ENCODE measurements at regions not wholly inside any gene's neighbourhood (a gene's known extent, or its start where the extent isn't known, plus 50 kb on each side); places are given as distances from the start of the nearest gene placed in this dataset.

- TF ChIP-seq INSM2 (tag by site-specific recombination; IDR thresholded peaks at IDR 0.05) (no peak), WT1 (tag by site-specific recombination; IDR thresholded peaks at IDR 0.05) (no peak), ZNF704 (tag by site-specific recombination; IDR thresholded peaks at IDR 0.05) (no peak), ZNF707 (tag by site-specific recombination; IDR thresholded peaks at IDR 0.05) (no peak), ZNF132 (tag by site-specific recombination; IDR thresholded peaks at IDR 0.05; ENCODE audit: borderline replicate concordance) (no peak)
Observed at GRCh38 chr2:66649006-66649405, 214.1 kb downstream of the MEIS1 start (continued).

- Histone ChIP-seq H3K9me3 (ENCODE audit: control insufficient read depth, insufficient read depth, low read depth, low read length) (no peaks in the 10 kb centered on the region), H3K36me3 (ENCODE audit: control insufficient read depth in 2 of 2, insufficient read depth in 1 of 2, low read length in 2 of 2) (no peaks in the 10 kb centered on the region), H3K4me1 (ENCODE audit: control insufficient read depth, insufficient read depth, low read length) (no peaks in the 10 kb centered on the region), H3K27ac (ENCODE audit: extremely low read depth, low read depth, low read length) (no peak overlapping the region), H3K4me3 (ENCODE audit: low read depth, low read length) (no peak overlapping the region)
- CTCF ChIA-PET = no interaction called here
- POLR2A ChIA-PET = no interaction called here
- TF ChIP-seq ZBTB7A (tag by site-specific recombination; IDR thresholded peaks at IDR 0.05; ENCODE audit: low read depth) = no peak
- TF ChIP-seq FEZF1 (tag by site-specific recombination; IDR thresholded peaks at IDR 0.05) = peak; percentile 66
Observed at GRCh38 chr2:66651295-66651694, 216.4 kb downstream of the MEIS1 start.

GRCh38 chr2:66660804-66661203 is 225.9 kb downstream of the MEIS1 start:
- CTCF ChIA-PET = no interaction called here
- H3K9me3 ChIP-seq (ENCODE audit: control insufficient read depth, insufficient read depth, low read depth, low read length) = no peaks in the 10 kb centered on the region
- no peaks in the 10 kb centered on the region for H3K4me1 ChIP-seq (ENCODE audit: control insufficient read depth, insufficient read depth, low read length)
- H3K27ac ChIP-seq (ENCODE audit: extremely low read depth, low read depth, low read length) = no peak overlapping the region
- POLR2A ChIA-PET = no interaction called here
- no peak overlapping the region for H3K4me3 ChIP-seq (ENCODE audit: low read depth, low read length)
- H3K36me3 ChIP-seq (ENCODE audit: control insufficient read depth in 2 of 2, insufficient read depth in 1 of 2, low read length in 2 of 2) = no peaks in the 10 kb centered on the region
- TF ChIP-seq ZNF544 (tag by site-specific recombination; IDR thresholded peaks at IDR 0.05) (no peak), PRDM1 (tag by site-specific recombination; IDR thresholded peaks at IDR 0.05) (no peak), ZNF654 (tag by site-specific recombination; IDR thresholded peaks at IDR 0.05; ENCODE audit: low read depth) (no peak), RBAK (tag by site-specific recombination; IDR thresholded peaks at IDR 0.05) (no peak), HIC1 (tag by site-specific recombination; IDR thresholded peaks at IDR 0.05) (no peak), ZBTB21 (tag by site-specific recombination; IDR thresholded peaks at IDR 0.05) (no peak), SP3 (tag by site-specific recombination; IDR thresholded peaks at IDR 0.05) (no peak), ZNF175 (tag by site-specific recombination; IDR thresholded peaks at IDR 0.05) (no peak), BCL6B (tag by site-specific recombination; IDR thresholded peaks at IDR 0.05) (no peak), ZNF561 (tag by site-specific recombination; IDR thresholded peaks at IDR 0.05; ENCODE audit: borderline replicate concordance) (no peak), GLIS2 (tag by site-specific recombination; IDR thresholded peaks at IDR 0.05) (no peak), ZNF404 (tag by site-specific recombination; IDR thresholded peaks at IDR 0.05) (no peak), ZNF513 (tag by site-specific recombination; IDR thresholded peaks at IDR 0.05) (no peak), ZNF366 (tag by site-specific recombination; conservative IDR thresholded peaks at IDR 0.05) (no peak), SCRT2 (tag by site-specific recombination; IDR thresholded peaks at IDR 0.05) (no peak), ZNF596 (tag by site-specific recombination; IDR thresholded peaks at IDR 0.05) (no peak), TSHZ1 (tag by site-specific recombination; IDR thresholded peaks at IDR 0.05; ENCODE audit: borderline replicate concordance) (no peak)
